SK-N-MC (cell line): ENCODE measurements at regions not wholly inside any gene's neighbourhood (a gene's known extent, or its start where the extent isn't known, plus 50 kb on each side); places are given as distances from the start of the nearest gene placed in this dataset.

ENCODE experiments used
- EZH2 ChIP-seq: fragments of 200-600 bp; sonication (generic); IDR thresholded peaks from one replicate; pipeline ENCODE4 v1.6.1; 2017; ENCODE audit warnings: antibody characterized with exemption
- FOXP2 ChIP-seq: optimal IDR thresholded peaks from 2 replicates; pipeline ENCODE3; 2011; ENCODE audit warnings: mild to moderate bottlenecking, moderate library complexity; ENCODE audit not compliant: insufficient read depth; ENCODE audit errors: extremely low read length, control extremely low read depth
- POLR2AphosphoS5 ChIP-seq: IDR thresholded peaks from 2 replicates; pipeline ENCODE4 v1.6.1; 2012; ENCODE audit warnings: mild to moderate bottlenecking, low read depth, low read length, borderline replicate concordance

DNA sequence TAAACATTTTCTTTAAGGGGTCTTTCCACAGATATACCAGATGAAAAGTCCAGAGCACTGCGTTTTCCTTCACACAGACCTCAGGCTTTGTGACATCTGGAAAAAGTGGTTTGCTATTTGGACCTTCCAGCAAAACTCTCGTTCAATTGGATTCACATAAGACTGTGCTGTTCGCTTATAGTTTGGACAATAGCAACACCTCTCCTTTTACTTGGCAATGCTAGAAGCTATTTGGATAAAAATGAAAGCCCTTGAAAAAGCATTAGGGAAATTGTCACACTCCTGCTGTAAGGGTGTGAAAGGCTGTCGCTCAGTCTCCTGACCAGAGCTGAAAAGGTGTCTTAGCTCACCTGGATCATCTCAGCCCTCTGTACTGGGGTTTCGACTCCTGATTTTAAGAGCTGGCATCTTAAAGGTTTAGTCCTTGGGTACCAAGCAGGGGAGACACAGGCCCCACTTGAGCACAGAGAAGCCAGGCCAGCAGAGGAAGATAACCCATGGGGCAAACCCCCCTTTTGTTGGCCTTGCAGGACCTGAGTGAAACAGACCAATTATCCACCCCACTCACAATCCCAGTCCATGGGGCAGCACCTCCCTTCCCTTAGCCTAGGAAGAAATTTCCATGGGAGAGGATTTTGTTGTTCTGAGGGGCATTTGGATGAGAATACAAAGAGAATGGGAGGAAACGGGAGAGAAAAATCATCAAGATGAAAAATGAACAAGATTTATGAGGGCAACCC lies 257.6 kb downstream of the DLEU7 start:
- no peak for TF ChIP-seq EZH2
- TF ChIP-seq POLR2AphosphoS5, result no peak
- TF ChIP-seq FOXP2, result no peak
